ENCODE measurements at regions not wholly inside any gene's neighbourhood (a gene's known extent, or its start where the extent isn't known, plus 50 kb on each side); places are given as distances from the start of the nearest gene placed in this dataset.

GRCh38 chr3:189058071-189058470 is 113.7 kb upstream of the TPRG1 start:
- no peak for TF ChIP-seq CTCF (IDR thresholded peaks at IDR 0.05; ENCODE audit: low read depth, low read length, missing control alignments)
- DNase-seq (ENCODE audit: extremely low read depth, low read depth), result no peak
- no peak overlapping the region for H3K4me3 ChIP-seq (replicated peaks; ENCODE audit: low read depth, low read length)

- TF ChIP-seq CTCF (IDR thresholded peaks at IDR 0.05; ENCODE audit: low read depth, low read length, missing control alignments), result no peak
- no peak overlapping the region for H3K4me3 ChIP-seq (replicated peaks; ENCODE audit: low read depth, low read length)
- no peak for DNase-seq (ENCODE audit: extremely low read depth, low read depth)
Observed at GRCh38 chr3:189070965-189071364, 100.8 kb upstream of the TPRG1 start.

DNA sequence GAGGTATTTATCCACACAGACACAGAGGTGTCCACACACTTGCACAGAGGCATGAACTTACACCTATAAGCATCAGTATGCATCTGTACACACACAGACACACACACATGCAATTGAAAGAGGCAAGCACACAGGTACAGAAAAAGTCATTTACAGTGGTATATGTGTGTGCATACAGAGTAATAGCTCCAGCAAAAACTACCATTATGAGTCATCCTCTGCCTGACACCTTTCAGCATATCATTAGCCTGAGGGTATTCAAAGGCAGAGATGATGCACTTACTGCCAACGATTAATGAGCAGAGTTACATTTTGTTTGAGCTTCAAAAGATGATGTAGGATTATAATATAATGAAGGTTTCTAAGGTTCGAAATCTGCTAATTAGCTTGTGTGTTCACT is 100.3 kb upstream of the TPRG1 start:
- no peak for DNase-seq (ENCODE audit: extremely low read depth, low read depth)
- TF ChIP-seq CTCF (IDR thresholded peaks at IDR 0.05; ENCODE audit: low read depth, low read length, missing control alignments), result no peak
- no peak overlapping the region for H3K4me3 ChIP-seq (replicated peaks; ENCODE audit: low read depth, low read length)

DNA sequence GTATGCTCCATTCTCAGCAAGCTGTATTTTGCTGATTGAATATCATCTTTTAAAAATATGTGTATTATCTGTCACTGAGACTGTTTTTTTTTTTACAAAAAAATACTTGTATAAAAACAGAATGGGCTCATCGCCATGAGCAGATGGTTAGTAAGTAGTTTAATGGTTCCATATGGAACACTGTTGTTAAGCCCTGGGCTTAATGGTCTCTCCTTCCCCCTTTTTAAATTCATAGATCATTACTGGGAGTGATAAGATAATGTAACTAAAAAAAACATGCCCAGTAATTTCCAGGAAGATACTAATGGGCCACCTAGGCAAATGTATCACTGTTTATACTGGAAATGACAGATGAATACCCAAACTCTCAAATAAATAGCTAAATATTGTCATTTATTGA is 95.3 kb upstream of the TPRG1 start:
- H3K4me3 ChIP-seq (replicated peaks; ENCODE audit: low read depth, low read length), result no peak overlapping the region
- DNase-seq (ENCODE audit: extremely low read depth, low read depth), result no peak
- TF ChIP-seq CTCF (IDR thresholded peaks at IDR 0.05; ENCODE audit: low read depth, low read length, missing control alignments), result no peak

DNA sequence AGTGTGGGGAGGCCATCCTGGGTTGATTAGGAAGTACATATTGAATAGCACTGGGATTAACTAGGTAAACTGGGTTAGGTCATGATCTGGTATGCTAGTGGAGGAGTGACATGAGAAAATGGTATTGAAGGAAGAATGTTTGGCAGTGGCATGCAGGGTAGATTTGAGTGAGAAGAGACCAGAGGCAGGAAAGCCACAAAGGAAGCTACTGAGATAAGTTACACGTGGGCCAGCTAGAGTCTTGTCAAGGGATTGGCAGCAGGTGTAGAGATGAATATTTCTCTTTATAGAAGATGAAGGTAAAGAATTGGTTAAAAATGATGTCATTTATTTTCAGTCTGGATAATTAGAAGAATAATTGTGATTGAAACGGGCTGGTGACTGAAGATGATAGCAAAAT is 91.0 kb upstream of the TPRG1 start:
- no peak for TF ChIP-seq CTCF (IDR thresholded peaks at IDR 0.05; ENCODE audit: low read depth, low read length, missing control alignments)
- no peak for DNase-seq (ENCODE audit: extremely low read depth, low read depth)
- H3K4me3 ChIP-seq (replicated peaks; ENCODE audit: low read depth, low read length), result no peak overlapping the region

GRCh38 chr3:189082666-189083427 is 88.9 kb upstream of the TPRG1 start:
- TF ChIP-seq CTCF (IDR thresholded peaks at IDR 0.05; ENCODE audit: low read depth, low read length, missing control alignments), result no peak
- no peak for DNase-seq (ENCODE audit: extremely low read depth, low read depth)
- H3K4me3 ChIP-seq (replicated peaks; ENCODE audit: low read depth, low read length), result no peak overlapping the region

- TF ChIP-seq CTCF (IDR thresholded peaks at IDR 0.05; ENCODE audit: low read depth, low read length, missing control alignments), result no peak
- DNase-seq (ENCODE audit: extremely low read depth, low read depth), result no peak
- no peak overlapping the region for H3K4me3 ChIP-seq (replicated peaks; ENCODE audit: low read depth, low read length)
Observed at GRCh38 chr3:189084620-189085019, 87.2 kb upstream of the TPRG1 start.
